Ovary (tissue), 3 donors: ENCODE measurements at regions not wholly inside any gene's neighbourhood (a gene's known extent, or its start where the extent isn't known, plus 50 kb on each side); places are given as distances from the start of the nearest gene placed in this dataset.

Experiments
- EP300 ChIP-seq: sonication (generic); formaldehyde crosslinking; IDR thresholded peaks from one replicate; pipeline ENCODE4 v1.6.1; 2017; ENCODE audit warnings: antibody characterized with exemption
- POLR2A ChIP-seq: fragments of 450-650 bp; IDR thresholded peaks from one replicate; pipeline ENCODE4 v1.6.1; 2017; ENCODE audit warnings: antibody characterized with exemption, mild to moderate bottlenecking, moderate library complexity
- TF ChIP-seq, protein P1 (sequence below), 3 donors: fragments of 450-650 bp in 2 of 3; fragments of 200-600 bp in 1 of 3; IDR thresholded peaks; one replicate each; pipeline versions ENCODE4 v1.5.1 to v1.8.0; 2016 to 2022; ENCODE audit warnings: antibody characterized with exemption in 3 of 3, mild to moderate bottlenecking in 1 of 3
- donor health status: DM: no; HTN: no; CAD: no.

DNA sequence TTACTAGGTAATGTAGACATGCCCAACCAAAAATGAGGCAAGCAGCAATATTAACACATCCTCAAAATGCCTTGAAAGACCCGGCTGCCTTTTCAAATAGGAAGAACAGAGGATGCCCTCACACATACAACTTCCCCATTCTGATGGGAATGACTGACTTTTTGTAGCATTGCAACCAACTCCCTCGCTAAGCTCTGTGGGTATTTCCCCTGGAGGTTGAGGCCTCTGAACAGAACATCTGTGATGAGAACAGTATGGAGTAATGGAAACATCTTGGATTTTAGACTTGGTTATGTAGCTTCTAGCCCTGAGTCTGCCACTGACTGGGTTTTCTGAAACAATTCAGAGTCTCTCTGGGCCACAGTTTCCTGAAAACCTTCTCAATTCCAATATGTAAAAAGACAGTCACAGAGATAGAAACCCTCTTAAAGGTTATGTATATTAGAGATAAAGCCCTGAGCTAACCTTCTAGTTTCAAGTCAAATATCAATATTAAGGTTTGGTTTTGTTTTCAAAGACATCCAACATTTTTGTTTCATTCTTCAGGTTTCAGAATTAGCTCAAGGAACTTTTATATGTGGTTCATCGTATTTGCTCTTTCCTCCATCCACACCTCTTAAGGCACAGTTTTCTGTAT is 311.5 kb downstream of the SETD4 start:
- no peak for TF ChIP-seq POLR2A
- TF ChIP-seq, protein P1, sequence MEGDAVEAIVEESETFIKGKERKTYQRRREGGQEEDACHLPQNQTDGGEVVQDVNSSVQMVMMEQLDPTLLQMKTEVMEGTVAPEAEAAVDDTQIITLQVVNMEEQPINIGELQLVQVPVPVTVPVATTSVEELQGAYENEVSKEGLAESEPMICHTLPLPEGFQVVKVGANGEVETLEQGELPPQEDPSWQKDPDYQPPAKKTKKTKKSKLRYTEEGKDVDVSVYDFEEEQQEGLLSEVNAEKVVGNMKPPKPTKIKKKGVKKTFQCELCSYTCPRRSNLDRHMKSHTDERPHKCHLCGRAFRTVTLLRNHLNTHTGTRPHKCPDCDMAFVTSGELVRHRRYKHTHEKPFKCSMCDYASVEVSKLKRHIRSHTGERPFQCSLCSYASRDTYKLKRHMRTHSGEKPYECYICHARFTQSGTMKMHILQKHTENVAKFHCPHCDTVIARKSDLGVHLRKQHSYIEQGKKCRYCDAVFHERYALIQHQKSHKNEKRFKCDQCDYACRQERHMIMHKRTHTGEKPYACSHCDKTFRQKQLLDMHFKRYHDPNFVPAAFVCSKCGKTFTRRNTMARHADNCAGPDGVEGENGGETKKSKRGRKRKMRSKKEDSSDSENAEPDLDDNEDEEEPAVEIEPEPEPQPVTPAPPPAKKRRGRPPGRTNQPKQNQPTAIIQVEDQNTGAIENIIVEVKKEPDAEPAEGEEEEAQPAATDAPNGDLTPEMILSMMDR (IDR thresholded peaks at IDR 0.05): no peak
- no peak for TF ChIP-seq EP300
